Stimulated activated memory B cell treated with anti-CD40 and anti-IgM and Interleukin-4, amounts not matched to agents 10 μg/mL and 1 μg/mL and 100 μg/mL, for 72 hours (primary cell): ENCODE measurements at regions not wholly inside any gene's neighbourhood (a gene's known extent, or its start where the extent isn't known, plus 50 kb on each side); places are given as distances from the start of the nearest gene placed in this dataset.

Source experiments
- ATAC-seq: fragments of 150-1000 bp; cut with Tn5 transposase; 2 replicates; pipeline ENCODE4 v1.10.0; 2021
- H3K27ac Mint-ChIP-seq: one replicate; pipeline ENCODE4 v1.8.0; 2022; ENCODE audit warnings: mild to moderate bottlenecking, mixed read lengths
- H3K27me3 Mint-ChIP-seq: one replicate; pipeline ENCODE4 v1.8.0; 2022; ENCODE audit warnings: mixed read lengths
- H3K36me3 Mint-ChIP-seq: one replicate; pipeline ENCODE4 v1.8.0; 2022; ENCODE audit warnings: mixed read lengths
- H3K4me1 Mint-ChIP-seq: one replicate; pipeline ENCODE4 v1.8.0; 2022; ENCODE audit warnings: mixed read lengths
- H3K4me3 Mint-ChIP-seq: one replicate; pipeline ENCODE4 v1.8.0; 2022; ENCODE audit warnings: mild to moderate bottlenecking, moderate library complexity, mixed read lengths
- H3K9me3 Mint-ChIP-seq: one replicate; pipeline ENCODE4 v1.8.0; 2022; ENCODE audit warnings: mixed read lengths

- no peak overlapping the region for H3K27ac Mint-ChIP-seq
- no peak for ATAC-seq
- no peak overlapping the region for H3K4me3 Mint-ChIP-seq
- H3K9me3 Mint-ChIP-seq: peaks cover 8% of the 10 kb centered on the region
- H3K4me1 Mint-ChIP-seq: no peaks in the 10 kb centered on the region
- no peaks in the 10 kb centered on the region for H3K36me3 Mint-ChIP-seq
- H3K27me3 Mint-ChIP-seq: no peaks in the 10 kb centered on the region
Observed at GRCh38 chr18:40708726-40709125, 1246.3 kb upstream of the PIK3C3 start.

- no peak for ATAC-seq
- no peak overlapping the region for H3K27ac Mint-ChIP-seq
- no peaks in the 10 kb centered on the region for H3K36me3 Mint-ChIP-seq
- H3K4me1 Mint-ChIP-seq: no peaks in the 10 kb centered on the region
- H3K4me3 Mint-ChIP-seq: no peak overlapping the region
- peaks cover 8% of the 10 kb centered on the region for H3K9me3 Mint-ChIP-seq
- H3K27me3 Mint-ChIP-seq: no peaks in the 10 kb centered on the region
Observed at GRCh38 chr18:40707797-40708196, 1247.2 kb upstream of the PIK3C3 start.

- no peak for ATAC-seq
- H3K4me1 Mint-ChIP-seq: no peaks in the 10 kb centered on the region
- peaks cover 5% of the 10 kb centered on the region for H3K9me3 Mint-ChIP-seq
- H3K27ac Mint-ChIP-seq: no peak overlapping the region
- H3K27me3 Mint-ChIP-seq: no peaks in the 10 kb centered on the region
- no peaks in the 10 kb centered on the region for H3K36me3 Mint-ChIP-seq
- H3K4me3 Mint-ChIP-seq: no peak overlapping the region
Observed at GRCh38 chr18:40698129-40698528, 1256.9 kb upstream of the PIK3C3 start.

- peaks cover 5% of the 10 kb centered on the region for H3K9me3 Mint-ChIP-seq
- no peak overlapping the region for H3K4me3 Mint-ChIP-seq
- H3K36me3 Mint-ChIP-seq: no peaks in the 10 kb centered on the region
- H3K27ac Mint-ChIP-seq: no peak overlapping the region
- ATAC-seq: no peak
- no peaks in the 10 kb centered on the region for H3K27me3 Mint-ChIP-seq
- no peaks in the 10 kb centered on the region for H3K4me1 Mint-ChIP-seq
Observed at GRCh38 chr18:40695526-40695925, 1259.5 kb upstream of the PIK3C3 start.

- H3K9me3 Mint-ChIP-seq: no peaks in the 10 kb centered on the region
- no peaks in the 10 kb centered on the region for H3K4me1 Mint-ChIP-seq
- no peak for ATAC-seq
- no peaks in the 10 kb centered on the region for H3K36me3 Mint-ChIP-seq
- H3K27me3 Mint-ChIP-seq: no peaks in the 10 kb centered on the region
- H3K4me3 Mint-ChIP-seq: no peak overlapping the region
- no peak overlapping the region for H3K27ac Mint-ChIP-seq
Observed at GRCh38 chr18:40692871-40693270, 1262.2 kb upstream of the PIK3C3 start.

GRCh38 chr18:40690062-40690461, 1265.0 kb upstream of the PIK3C3 start:
- Mint-ChIP-seq H3K4me1 (no peaks in the 10 kb centered on the region), H3K27ac (no peak overlapping the region), H3K4me3 (no peak overlapping the region), H3K9me3 (no peaks in the 10 kb centered on the region), H3K27me3 (no peaks in the 10 kb centered on the region), H3K36me3 (no peaks in the 10 kb centered on the region)
- no peak for ATAC-seq

- Mint-ChIP-seq H3K9me3 (no peaks in the 10 kb centered on the region), H3K27me3 (no peaks in the 10 kb centered on the region), H3K36me3 (no peaks in the 10 kb centered on the region), H3K4me3 (no peak overlapping the region), H3K27ac (no peak overlapping the region), H3K4me1 (no peaks in the 10 kb centered on the region)
- ATAC-seq: no peak
Observed at GRCh38 chr18:40687399-40687798, 1267.6 kb upstream of the PIK3C3 start.

- no peaks in the 10 kb centered on the region for H3K36me3 Mint-ChIP-seq
- no peaks in the 10 kb centered on the region for H3K4me1 Mint-ChIP-seq
- no peaks in the 10 kb centered on the region for H3K27me3 Mint-ChIP-seq
- H3K9me3 Mint-ChIP-seq: no peaks in the 10 kb centered on the region
- ATAC-seq: no peak
- H3K4me3 Mint-ChIP-seq: no peak overlapping the region
- no peak overlapping the region for H3K27ac Mint-ChIP-seq
Observed at GRCh38 chr18:40686836-40687235, 1268.2 kb upstream of the PIK3C3 start.

GRCh38 chr18:40685219-40685618, 1269.8 kb upstream of the PIK3C3 start:
- no peaks in the 10 kb centered on the region for H3K4me1 Mint-ChIP-seq
- H3K27ac Mint-ChIP-seq: no peak overlapping the region
- no peak overlapping the region for H3K4me3 Mint-ChIP-seq
- H3K27me3 Mint-ChIP-seq: no peaks in the 10 kb centered on the region
- H3K9me3 Mint-ChIP-seq: no peaks in the 10 kb centered on the region
- H3K36me3 Mint-ChIP-seq: no peaks in the 10 kb centered on the region
- ATAC-seq: no peak

- ATAC-seq: no peak
- H3K4me1 Mint-ChIP-seq: no peaks in the 10 kb centered on the region
- no peaks in the 10 kb centered on the region for H3K27me3 Mint-ChIP-seq
- no peaks in the 10 kb centered on the region for H3K9me3 Mint-ChIP-seq
- no peak overlapping the region for H3K4me3 Mint-ChIP-seq
- H3K27ac Mint-ChIP-seq: no peak overlapping the region
- H3K36me3 Mint-ChIP-seq: no peaks in the 10 kb centered on the region
Observed at GRCh38 chr18:40678318-40678717, 1276.7 kb upstream of the PIK3C3 start.

GRCh38 chr18:40676668-40677067, 1278.4 kb upstream of the PIK3C3 start:
- Mint-ChIP-seq H3K36me3 (no peaks in the 10 kb centered on the region), H3K27ac (no peak overlapping the region), H3K9me3 (no peaks in the 10 kb centered on the region), H3K4me1 (no peaks in the 10 kb centered on the region), H3K27me3 (no peaks in the 10 kb centered on the region), H3K4me3 (no peak overlapping the region)
- ATAC-seq: no peak

- ATAC-seq: no peak
- Mint-ChIP-seq H3K36me3 (no peaks in the 10 kb centered on the region), H3K27ac (no peak overlapping the region), H3K9me3 (no peaks in the 10 kb centered on the region), H3K4me3 (no peak overlapping the region), H3K4me1 (no peaks in the 10 kb centered on the region), H3K27me3 (no peaks in the 10 kb centered on the region)
Observed at GRCh38 chr18:40673150-40673549, 1281.9 kb upstream of the PIK3C3 start.

GRCh38 chr18:40672590-40672989, 1282.4 kb upstream of the PIK3C3 start:
- Mint-ChIP-seq H3K36me3 (no peaks in the 10 kb centered on the region), H3K4me3 (no peak overlapping the region), H3K27ac (no peak overlapping the region), H3K4me1 (no peaks in the 10 kb centered on the region), H3K9me3 (no peaks in the 10 kb centered on the region), H3K27me3 (no peaks in the 10 kb centered on the region)
- ATAC-seq: no peak

- no peaks in the 10 kb centered on the region for H3K36me3 Mint-ChIP-seq
- no peak overlapping the region for H3K27ac Mint-ChIP-seq
- H3K4me3 Mint-ChIP-seq: no peak overlapping the region
- H3K4me1 Mint-ChIP-seq: no peaks in the 10 kb centered on the region
- no peak for ATAC-seq
- peaks cover 4% of the 10 kb centered on the region for H3K9me3 Mint-ChIP-seq
- H3K27me3 Mint-ChIP-seq: no peaks in the 10 kb centered on the region
Observed at GRCh38 chr18:40670668-40671375, 1284.2 kb upstream of the PIK3C3 start.

GRCh38 chr18:40662898-40663437, 1292.1 kb upstream of the PIK3C3 start:
- Mint-ChIP-seq H3K27ac (no peak overlapping the region), H3K4me3 (no peak overlapping the region), H3K9me3 (peaks cover 9% of the 10 kb centered on the region), H3K36me3 (no peaks in the 10 kb centered on the region), H3K27me3 (no peaks in the 10 kb centered on the region), H3K4me1 (no peaks in the 10 kb centered on the region)
- ATAC-seq: no peak

GRCh38 chr18:40653682-40654081, 1301.4 kb upstream of the PIK3C3 start:
- no peaks in the 10 kb centered on the region for H3K4me1 Mint-ChIP-seq
- no peaks in the 10 kb centered on the region for H3K27me3 Mint-ChIP-seq
- no peak overlapping the region for H3K4me3 Mint-ChIP-seq
- H3K36me3 Mint-ChIP-seq: no peaks in the 10 kb centered on the region
- no peak overlapping the region for H3K27ac Mint-ChIP-seq
- no peak for ATAC-seq
- peaks cover 5% of the 10 kb centered on the region for H3K9me3 Mint-ChIP-seq
